A549 (cell line): ENCODE measurements at regions not wholly inside any gene's neighbourhood (a gene's known extent, or its start where the extent isn't known, plus 50 kb on each side); places are given as distances from the start of the nearest gene placed in this dataset.

Experiments used
- ATAC-seq, 2 experiments: fragments of 200-7000 bp in 1 of 2; fragments of >200 bp in 1 of 2; cut with Nextera tagmentation in 1 of 2; cut with Tn5 transposase in 1 of 2; 3 replicates each; pipeline versions ENCODE4 v1.8.0 to v1.9.1; 2018 to 2020; ENCODE audit warnings: mild to moderate bottlenecking in 1 of 2, moderate library complexity in 1 of 2
- CTCF ChIA-PET: fragments of 300-600 bp; sonication (Branson Sonifier 250); formaldehyde crosslinking; extraction: SDS; loops from one replicate; lab custom pipeline; 2021; ENCODE audit warnings: antibody characterized with exemption, inconsistent platforms; lab: Yijun Ruan, JAX
- POLR2A ChIA-PET: fragments of 350-600 bp; formaldehyde crosslinking; extraction: SDS; loops from one replicate; lab custom pipeline; 2021; ENCODE audit warnings: antibody characterized with exemption, inconsistent platforms; lab: Yijun Ruan, JAX
- DNase-seq, 2 experiments: peaks; one replicate each; pipeline versions ENCODE4 v3.0.0 to v3.0.0-alpha.2; 2011 to 2016; ENCODE audit warnings: low read depth in 1 of 2, low spot score in 1 of 2
- FAIRE-seq: peaks from 2 replicates; lab custom pipeline; 2011; peaks lifted over from hg19 to GRCh38; lab: Jason Lieb, UNC
- H3K27ac ChIP-seq, 2 experiments: fragments of >200 bp; sonication (Bioruptor Twin); formaldehyde crosslinking; 3 replicates each; pipeline ENCODE4 v1.5.1; 2016 to 2017
- H3K4me1 ChIP-seq: fragments of >200 bp; sonication (Bioruptor Twin); formaldehyde crosslinking; 3 replicates; pipeline ENCODE4 v1.6.1; 2016
- H3K4me2 ChIP-seq: fragments of >200 bp; sonication (Bioruptor Twin); formaldehyde crosslinking; 3 replicates; pipeline ENCODE4 v1.6.1; 2016
- H3K4me3 ChIP-seq: fragments of >200 bp; sonication (Bioruptor Twin); formaldehyde crosslinking; 3 replicates; pipeline ENCODE4 v1.5.1; 2016
- H3K9me3 ChIP-seq: fragments of >200 bp; sonication (Bioruptor Twin); formaldehyde crosslinking; 3 replicates; pipeline ENCODE4 v1.6.1; 2016
- BHLHE40 ChIP-seq: IDR thresholded peaks from 2 replicates; pipeline ENCODE4 v1.6.1; 2012; ENCODE audit warnings: low read depth, low read length, inconsistent platforms
- CBX8 ChIP-seq: fragments of 200-600 bp; sonication (generic); IDR thresholded peaks from 2 replicates; pipeline ENCODE4 v1.6.1; 2016
- CEBPB ChIP-seq, 2 experiments: fragments of >200 bp in 1 of 2; sonication (Bioruptor Twin) in 1 of 2; formaldehyde crosslinking in 1 of 2; IDR thresholded peaks; 2 replicates each; pipeline ENCODE4 v1.6.1; 2012 to 2016
- CHD2 ChIP-seq: fragments of 150-350 bp; IDR thresholded peaks from 2 replicates; pipeline ENCODE4 v1.6.1; 2014; ENCODE audit warnings: low read length; ENCODE audit not compliant: partially characterized antibody
- CTCF ChIP-seq: fragments of >200 bp; sonication (Bioruptor Twin); formaldehyde crosslinking; IDR thresholded peaks from 3 replicates; pipeline ENCODE4 v1.5.1; 2016
- EHF ChIP-seq: fragments of 250-450 bp; sonication (Bioruptor Pico); IDR thresholded peaks from 2 replicates; pipeline ENCODE4 v1.5.0; 2020; ENCODE audit warnings: mild to moderate bottlenecking
- ESRRA ChIP-seq: fragments of 150-350 bp; IDR thresholded peaks from 2 replicates; pipeline ENCODE4 v1.6.1; 2014; ENCODE audit warnings: mild to moderate bottlenecking, low read length, borderline replicate concordance
- HMGXB4 ChIP-seq: fragments of 250-450 bp; sonication (Bioruptor Pico); IDR thresholded peaks from 2 replicates; pipeline ENCODE4 v1.5.0; 2021; ENCODE audit warnings: mild to moderate bottlenecking, moderate library complexity, borderline replicate concordance
- HOXA7 ChIP-seq: fragments of 250-450 bp; sonication (Bioruptor Pico); IDR thresholded peaks from 2 replicates; pipeline ENCODE4 v1.5.0; 2020; ENCODE audit warnings: mild to moderate bottlenecking, moderate library complexity
- HOXB13 ChIP-seq: fragments of 250-450 bp; sonication (Bioruptor Pico); IDR thresholded peaks from 2 replicates; pipeline ENCODE4 v1.5.0; 2020; ENCODE audit warnings: low read depth, mild to moderate bottlenecking, moderate library complexity
- KDM1A ChIP-seq: fragments of 200-600 bp; sonication (generic); IDR thresholded peaks from 2 replicates; pipeline ENCODE4 v1.6.1; 2016; ENCODE audit warnings: low read depth, mild to moderate bottlenecking
- MAFK ChIP-seq: fragments of 450-650 bp; IDR thresholded peaks from 2 replicates; pipeline ENCODE4 v1.6.1; 2014; ENCODE audit not compliant: partially characterized antibody
- MAX ChIP-seq: IDR thresholded peaks from 2 replicates; pipeline ENCODE4 v1.6.1; 2012
- NR3C1 ChIP-seq: fragments of >200 bp; sonication (Bioruptor Twin); formaldehyde crosslinking; IDR thresholded peaks from 3 replicates; pipeline ENCODE4 v1.6.1; 2017
- PBX3 ChIP-seq: IDR thresholded peaks from 2 replicates; pipeline ENCODE4 v1.6.1; 2012
- POLR2A ChIP-seq: IDR thresholded peaks from 2 replicates; pipeline ENCODE4 v1.6.1; 2012; ENCODE audit warnings: mild to moderate bottlenecking, low read length
- RARB ChIP-seq: fragments of 250-450 bp; sonication (Bioruptor Pico); IDR thresholded peaks from 2 replicates; pipeline ENCODE4 v1.8.0; 2021; ENCODE audit warnings: mild to moderate bottlenecking, moderate library complexity
- RCOR1 ChIP-seq: fragments of 150-350 bp; IDR thresholded peaks from 2 replicates; pipeline ENCODE4 v1.6.1; 2014; ENCODE audit warnings: antibody characterized with exemption, low read length, low read depth
- RNF2 ChIP-seq: fragments of 200-600 bp; sonication (generic); IDR thresholded peaks from 2 replicates; pipeline ENCODE4 v1.6.1; 2016; ENCODE audit warnings: low read depth, mild to moderate bottlenecking, antibody characterized with exemption, moderate library complexity, borderline replicate concordance
- SREBF2 ChIP-seq: fragments of 450-650 bp; IDR thresholded peaks from 2 replicates; pipeline ENCODE4 v1.6.1; 2014; ENCODE audit warnings: mild to moderate bottlenecking, moderate library complexity
- ZNF302 ChIP-seq: fragments of 250-450 bp; sonication (Bioruptor Pico); IDR thresholded peaks from 2 replicates; pipeline ENCODE4 v1.9.0; 2021; ENCODE audit warnings: inconsistent platforms, mild to moderate bottlenecking, moderate library complexity
- ZSCAN20 ChIP-seq: fragments of 250-450 bp; sonication (Bioruptor Pico); IDR thresholded peaks from 2 replicates; pipeline ENCODE4 v1.8.0; 2022; ENCODE audit warnings: mild to moderate bottlenecking, moderate library complexity
- WGBS: methylation state at CpG from one replicate; pipeline ENCODE4 v1.1.6; 2017; ENCODE audit errors: missing lambda C conversion rate; 5-methylcytosine and 5-hydroxymethylcytosine counted together
- TF ChIP-seq, protein P1 (sequence below): fragments of >200 bp; sonication (Bioruptor Twin); formaldehyde crosslinking; IDR thresholded peaks from 3 replicates; pipeline ENCODE4 v1.6.1; 2016
- TF ChIP-seq, protein P2 (sequence below): fragments of 150-350 bp; IDR thresholded peaks from 2 replicates; pipeline ENCODE4 v1.6.1; 2014; ENCODE audit warnings: low read depth, mild to moderate bottlenecking, low read length

- no peak for TF ChIP-seq RNF2
Observed at GRCh38 chr3:65107174-65107573, 419.4 kb upstream of the ADAMTS9 start (continued).

DNA sequence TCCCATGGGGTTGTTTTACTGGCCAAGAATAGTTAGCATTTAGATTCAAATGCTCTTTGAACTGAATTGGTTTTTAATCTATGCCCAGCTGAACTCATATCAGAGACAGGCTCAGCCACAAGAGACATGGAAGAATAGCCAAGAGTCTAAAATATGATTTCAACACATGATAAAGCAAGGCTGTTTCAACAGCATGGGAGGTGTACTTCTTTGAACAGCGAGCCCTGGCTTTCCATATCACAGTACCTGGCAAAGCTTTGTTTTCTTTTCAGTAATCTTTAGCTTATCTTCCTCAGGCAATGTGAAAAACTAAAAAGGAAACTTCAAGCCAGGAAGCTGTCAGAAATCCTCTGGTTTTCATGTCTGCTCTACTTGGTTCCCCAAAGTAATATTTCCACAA is 413.6 kb upstream of the ADAMTS9 start:
- ChIA-PET POLR2A (no interaction called here), CTCF (no interaction called here)
- no peak overlapping the region for H3K27ac ChIP-seq
- FAIRE-seq, result no peak
- DNase-seq, result no peak
- H3K4me3 ChIP-seq, result no peak overlapping the region
- no peak overlapping the region for H3K4me2 ChIP-seq
- no peaks in the 10 kb centered on the region for H3K9me3 ChIP-seq
- 0% methylated on average over 1 of the region's 1 CpG for WGBS
- no peaks in the 10 kb centered on the region for H3K4me1 ChIP-seq
- TF ChIP-seq RCOR1 (no peak), CBX8 (no peak), RARB (CRISPR knock-in tag) (no peak), KDM1A (no peak), EHF (CRISPR knock-in tag) (no peak), HMGXB4 (CRISPR knock-in tag) (no peak)
- TF ChIP-seq, protein P1, sequence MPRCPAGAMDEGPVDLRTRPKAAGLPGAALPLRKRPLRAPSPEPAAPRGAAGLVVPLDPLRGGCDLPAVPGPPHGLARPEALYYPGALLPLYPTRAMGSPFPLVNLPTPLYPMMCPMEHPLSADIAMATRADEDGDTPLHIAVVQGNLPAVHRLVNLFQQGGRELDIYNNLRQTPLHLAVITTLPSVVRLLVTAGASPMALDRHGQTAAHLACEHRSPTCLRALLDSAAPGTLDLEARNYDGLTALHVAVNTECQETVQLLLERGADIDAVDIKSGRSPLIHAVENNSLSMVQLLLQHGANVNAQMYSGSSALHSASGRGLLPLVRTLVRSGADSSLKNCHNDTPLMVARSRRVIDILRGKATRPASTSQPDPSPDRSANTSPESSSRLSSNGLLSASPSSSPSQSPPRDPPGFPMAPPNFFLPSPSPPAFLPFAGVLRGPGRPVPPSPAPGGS, result no peak
- ATAC-seq, result no peak

- ATAC-seq (no peak), DNase-seq (no peak), FAIRE-seq (no peak)
- ChIA-PET CTCF (no interaction called here), POLR2A (no interaction called here)
- H3K27ac ChIP-seq, result no peak overlapping the region
- H3K4me1 ChIP-seq, result no peaks in the 10 kb centered on the region
- no peak overlapping the region for H3K4me3 ChIP-seq
- no peak overlapping the region for H3K4me2 ChIP-seq
- TF ChIP-seq ZNF302 (CRISPR knock-in tag) (no peak), NR3C1 (no peak), HMGXB4 (CRISPR knock-in tag) (no peak), MAFK (no peak), CTCF (no peak), EHF (CRISPR knock-in tag) (no peak), MAX (no peak), CHD2 (no peak), HOXB13 (CRISPR knock-in tag) (no peak), CEBPB (IDR thresholded peaks at IDR 0.05) (no peak), SREBF2 (no peak), HOXA7 (no peak), ZSCAN20 (CRISPR knock-in tag) (no peak), ESRRA (no peak), PBX3 (no peak), POLR2A (no peak), BHLHE40 (no peak)
- TF ChIP-seq, protein P2, sequence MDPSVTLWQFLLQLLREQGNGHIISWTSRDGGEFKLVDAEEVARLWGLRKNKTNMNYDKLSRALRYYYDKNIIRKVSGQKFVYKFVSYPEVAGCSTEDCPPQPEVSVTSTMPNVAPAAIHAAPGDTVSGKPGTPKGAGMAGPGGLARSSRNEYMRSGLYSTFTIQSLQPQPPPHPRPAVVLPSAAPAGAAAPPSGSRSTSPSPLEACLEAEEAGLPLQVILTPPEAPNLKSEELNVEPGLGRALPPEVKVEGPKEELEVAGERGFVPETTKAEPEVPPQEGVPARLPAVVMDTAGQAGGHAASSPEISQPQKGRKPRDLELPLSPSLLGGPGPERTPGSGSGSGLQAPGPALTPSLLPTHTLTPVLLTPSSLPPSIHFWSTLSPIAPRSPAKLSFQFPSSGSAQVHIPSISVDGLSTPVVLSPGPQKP, result no peak
- no peaks in the 10 kb centered on the region for H3K9me3 ChIP-seq
- 20% methylated on average over 5 of the region's 5 CpGs for WGBS
Observed at GRCh38 chr3:65098400-65098799, 410.6 kb upstream of the ADAMTS9 start.
